BJ (cell line): ENCODE measurements at regions not wholly inside any gene's neighbourhood (a gene's known extent, or its start where the extent isn't known, plus 50 kb on each side); places are given as distances from the start of the nearest gene placed in this dataset.

Experiments used
- CTCF ChIA-PET: fragments of 350-600 bp; formaldehyde crosslinking; extraction: SDS; loops from one replicate; lab custom pipeline; 2021; ENCODE audit warnings: antibody characterized with exemption, inconsistent platforms; lab: Yijun Ruan, JAX
- POLR2A ChIA-PET: fragments of 300-600 bp; sonication (Branson Sonifier 250); formaldehyde crosslinking; extraction: SDS; loops from one replicate; lab custom pipeline; 2021; ENCODE audit warnings: antibody characterized with exemption; lab: Charles Lee
- DNase-seq: peaks from one replicate; pipeline ENCODE4 v3.0.0-alpha.2; 2011; ENCODE audit warnings: low read depth
- H3K27me3 ChIP-seq: 2 replicates; pipeline ENCODE4 v1.6.0; 2011; ENCODE audit warnings: low read length; ENCODE audit not compliant: control insufficient read depth, insufficient read depth
- H3K36me3 ChIP-seq: 2 replicates; pipeline ENCODE4 v1.5.1; 2011; ENCODE audit warnings: low read length; ENCODE audit not compliant: control insufficient read depth, insufficient read depth
- H3K4me3 ChIP-seq: 2 replicates; pipeline ENCODE4 v1.5.1; 2011; ENCODE audit warnings: low read depth, mild to moderate bottlenecking, control low read depth, low read length
- TF ChIP-seq, protein P1 (sequence below): IDR thresholded peaks from 2 replicates; pipeline ENCODE4 v1.5.1; 2011; ENCODE audit warnings: low read depth, mild to moderate bottlenecking, control low read depth, inconsistent platforms, low read length, moderate library complexity; ENCODE audit not compliant: insufficient read depth

DNA sequence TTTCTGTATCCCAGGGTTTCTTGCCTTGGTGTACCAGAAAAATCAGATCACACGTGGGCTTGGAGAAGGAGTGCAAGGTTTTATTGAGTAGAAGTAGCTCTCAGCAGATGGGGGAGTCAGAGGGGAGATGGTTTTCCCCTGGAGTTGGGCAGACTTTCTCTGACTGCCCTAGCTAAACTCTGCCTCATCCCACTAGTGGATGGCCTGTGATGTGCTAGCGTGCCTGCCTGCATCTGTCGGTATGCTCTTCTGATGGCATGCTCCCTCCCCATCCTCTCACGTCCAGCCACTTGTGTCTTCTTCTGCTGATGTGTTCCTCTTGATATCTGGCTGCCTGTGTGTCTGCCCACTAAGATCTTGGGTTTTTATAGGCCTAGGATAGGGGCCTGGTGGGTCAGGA, 616.1 kb upstream of the RGMB start:
- TF ChIP-seq, protein P1, sequence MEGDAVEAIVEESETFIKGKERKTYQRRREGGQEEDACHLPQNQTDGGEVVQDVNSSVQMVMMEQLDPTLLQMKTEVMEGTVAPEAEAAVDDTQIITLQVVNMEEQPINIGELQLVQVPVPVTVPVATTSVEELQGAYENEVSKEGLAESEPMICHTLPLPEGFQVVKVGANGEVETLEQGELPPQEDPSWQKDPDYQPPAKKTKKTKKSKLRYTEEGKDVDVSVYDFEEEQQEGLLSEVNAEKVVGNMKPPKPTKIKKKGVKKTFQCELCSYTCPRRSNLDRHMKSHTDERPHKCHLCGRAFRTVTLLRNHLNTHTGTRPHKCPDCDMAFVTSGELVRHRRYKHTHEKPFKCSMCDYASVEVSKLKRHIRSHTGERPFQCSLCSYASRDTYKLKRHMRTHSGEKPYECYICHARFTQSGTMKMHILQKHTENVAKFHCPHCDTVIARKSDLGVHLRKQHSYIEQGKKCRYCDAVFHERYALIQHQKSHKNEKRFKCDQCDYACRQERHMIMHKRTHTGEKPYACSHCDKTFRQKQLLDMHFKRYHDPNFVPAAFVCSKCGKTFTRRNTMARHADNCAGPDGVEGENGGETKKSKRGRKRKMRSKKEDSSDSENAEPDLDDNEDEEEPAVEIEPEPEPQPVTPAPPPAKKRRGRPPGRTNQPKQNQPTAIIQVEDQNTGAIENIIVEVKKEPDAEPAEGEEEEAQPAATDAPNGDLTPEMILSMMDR = no peak
- Histone ChIP-seq H3K4me3 (no peak overlapping the region), H3K27me3 (no peaks in the 10 kb centered on the region), H3K36me3 (no peaks in the 10 kb centered on the region)
- ChIA-PET POLR2A (no interaction called here), CTCF (interaction anchor here (1.1 kb wide), 1 partner anchor 13 kb away, joined by 3 read pairs; no protein-coding TSS in a partner anchor)
- DNase-seq = no peak

DNA sequence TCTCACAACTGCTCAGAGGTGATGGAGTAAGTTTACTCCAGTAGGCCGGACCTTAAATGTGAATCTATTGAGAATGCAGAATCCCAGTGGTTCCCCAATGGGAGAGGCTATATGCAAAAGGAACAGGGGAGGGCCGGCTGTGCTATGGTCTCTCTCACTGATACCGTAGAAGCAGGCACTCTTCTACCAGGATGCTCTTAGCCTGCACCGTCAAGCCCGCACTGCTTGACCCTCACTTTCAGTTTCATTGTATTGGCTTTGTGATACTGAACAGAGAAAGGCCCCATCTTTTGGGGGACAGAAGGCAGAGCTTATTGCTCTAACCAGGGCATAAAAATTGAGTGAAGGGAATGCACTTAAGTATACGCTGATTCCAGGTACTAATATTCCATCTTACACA, 615.0 kb upstream of the RGMB start:
- Histone ChIP-seq H3K4me3 (no peak overlapping the region), H3K27me3 (no peaks in the 10 kb centered on the region), H3K36me3 (no peaks in the 10 kb centered on the region)
- TF ChIP-seq, protein P1 = no peak
- CTCF ChIA-PET = no interaction called here
- DNase-seq = no peak
- POLR2A ChIA-PET = no interaction called here

DNA sequence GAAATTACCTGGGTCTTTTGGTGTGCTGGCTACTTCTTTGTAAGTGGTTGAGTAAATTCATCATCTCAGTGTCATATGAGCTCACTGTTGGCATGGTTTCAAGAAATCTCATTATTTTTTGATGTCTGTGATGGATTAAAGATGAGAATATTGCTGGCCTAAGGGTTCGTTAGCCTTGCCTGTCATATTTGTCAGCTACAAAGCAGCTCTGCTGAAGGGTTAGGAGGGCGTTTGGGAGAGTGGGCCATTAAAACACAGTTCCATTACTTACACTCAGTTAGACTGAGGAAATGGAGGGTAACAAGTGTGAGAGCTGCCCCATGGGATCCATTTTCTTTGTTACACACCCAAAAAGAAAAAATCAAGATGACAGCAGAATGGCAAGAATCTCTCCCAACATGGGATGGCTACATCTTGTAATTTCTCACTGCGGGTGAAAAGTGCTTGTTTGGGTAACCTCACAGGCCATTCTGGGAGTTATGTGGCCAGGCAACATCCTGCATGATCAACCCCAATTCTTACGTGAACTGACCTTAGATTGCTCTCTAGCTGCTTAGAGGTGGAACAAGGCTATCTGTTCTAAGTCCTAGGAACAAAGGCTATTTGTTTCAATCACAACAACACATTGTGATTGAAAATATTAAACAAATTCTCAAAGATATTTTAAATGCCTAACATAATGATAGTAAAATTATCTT, 609.5 kb upstream of the RGMB start:
- TF ChIP-seq, protein P1 = no peak
- Histone ChIP-seq H3K4me3 (no peak overlapping the region), H3K36me3 (no peaks in the 10 kb centered on the region), H3K27me3 (no peaks in the 10 kb centered on the region)
- ChIA-PET CTCF (interaction anchor here (0.6 kb wide), 2 partner anchors 10 to 141 kb away, joined by 3 to 5 read pairs; no protein-coding TSS in a partner anchor), POLR2A (no interaction called here)
- no peak for DNase-seq

DNA sequence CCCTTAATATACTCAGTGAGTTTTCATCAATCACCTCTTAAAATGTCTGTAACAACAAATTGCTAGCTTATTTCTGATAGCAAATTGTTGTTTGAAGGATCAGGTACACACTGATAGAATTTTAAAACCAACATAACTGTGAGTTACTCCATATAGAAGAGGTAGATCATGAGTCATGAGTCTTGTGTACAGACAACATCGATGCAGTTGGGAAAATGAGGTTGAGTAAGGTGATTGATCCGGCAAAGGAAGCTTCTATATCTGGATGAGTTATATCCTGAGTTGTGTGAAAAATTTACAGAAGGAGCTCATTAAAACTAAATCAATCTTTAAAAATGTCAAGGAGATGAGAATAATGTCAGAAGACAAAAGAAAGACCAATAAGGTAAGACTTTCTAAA, 604.6 kb upstream of the RGMB start:
- POLR2A ChIA-PET = no interaction called here
- TF ChIP-seq, protein P1 = no peak
- no peak for DNase-seq
- no peaks in the 10 kb centered on the region for H3K27me3 ChIP-seq
- CTCF ChIA-PET = interaction anchor here (1.2 kb wide), 1 partner anchor 600 kb away, joined by 3 read pairs; no protein-coding TSS in a partner anchor
- no peak overlapping the region for H3K4me3 ChIP-seq
- no peaks in the 10 kb centered on the region for H3K36me3 ChIP-seq

DNA sequence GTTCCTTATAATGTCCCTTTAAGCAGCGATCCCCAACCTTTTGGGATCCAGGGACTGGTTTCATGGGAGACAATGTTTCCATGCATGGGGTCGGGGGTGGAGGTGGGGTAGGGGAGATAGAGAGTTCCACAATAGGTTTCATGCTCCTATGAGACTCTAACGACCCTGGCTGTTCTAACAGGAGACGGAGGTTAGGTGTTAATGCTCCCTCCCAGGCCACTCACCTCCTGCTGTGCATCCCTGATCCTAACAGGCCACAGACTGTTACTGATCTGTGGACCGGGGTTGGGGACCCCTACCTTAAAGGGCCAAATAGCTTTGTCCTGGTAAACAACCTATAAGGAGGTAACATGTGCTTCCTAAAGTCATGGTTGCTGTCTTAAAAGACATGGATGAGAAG, 602.5 kb upstream of the RGMB start:
- Histone ChIP-seq H3K27me3 (no peaks in the 10 kb centered on the region), H3K36me3 (no peaks in the 10 kb centered on the region), H3K4me3 (no peak overlapping the region)
- ChIA-PET CTCF (no interaction called here), POLR2A (no interaction called here)
- no peak for DNase-seq
- TF ChIP-seq, protein P1 = no peak
